Stimulated activated CD4-positive, alpha-beta T cell treated with anti-CD3 and anti-CD28 coated beads, Interleukin-15, amount 100 ng/mL, for 24 hours (primary cell): ENCODE measurements at regions not wholly inside any gene's neighbourhood (a gene's known extent, or its start where the extent isn't known, plus 50 kb on each side); places are given as distances from the start of the nearest gene placed in this dataset.
A peak's percentile ranks its signal among the peaks of the same experiment; 100 is the strongest.

Experiments
- DNase-seq: peaks from one replicate; pipeline ENCODE4 v3.0.0-alpha.2; 2020

DNA sequence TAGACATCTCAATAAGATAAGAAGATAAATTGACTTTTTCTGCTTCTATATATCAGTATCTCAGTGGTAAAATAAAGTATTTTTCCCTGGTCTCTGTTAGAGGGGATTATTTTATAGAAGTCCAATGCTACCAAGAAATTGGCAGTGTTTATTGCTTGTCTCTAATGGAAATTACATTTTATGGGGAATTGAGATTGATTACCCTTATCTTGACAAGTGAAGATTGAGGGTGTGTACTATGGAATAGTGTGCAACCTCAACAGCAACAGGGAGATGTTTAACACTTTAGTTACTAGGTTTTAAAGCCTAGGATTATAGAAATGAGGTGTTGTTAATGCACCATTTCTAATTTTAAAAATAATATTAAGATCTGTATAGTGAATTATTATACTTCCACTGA, 154.8 kb upstream of the ROBO1 start:
- no peak for DNase-seq

DNA sequence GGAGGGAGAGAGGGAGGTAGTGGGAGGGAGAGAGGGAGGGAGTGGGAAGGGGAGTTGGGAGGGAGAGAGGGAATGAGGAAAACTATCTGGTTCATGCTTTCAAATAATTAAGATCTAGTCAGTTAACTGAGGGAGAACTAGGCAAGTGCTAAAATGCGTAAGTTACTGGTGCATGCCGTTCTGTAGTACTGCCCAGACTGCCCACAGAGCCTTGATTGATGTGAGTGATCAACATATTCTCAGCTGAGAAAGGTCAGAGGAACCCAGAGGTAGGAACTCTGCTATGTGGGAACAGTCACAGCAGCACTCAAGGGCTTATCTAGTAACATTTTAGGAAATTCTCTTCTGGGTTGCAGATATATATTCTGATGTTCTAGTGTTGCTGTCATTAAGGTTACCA, 149.8 kb upstream of the ROBO1 start:
- no peak for DNase-seq

DNA sequence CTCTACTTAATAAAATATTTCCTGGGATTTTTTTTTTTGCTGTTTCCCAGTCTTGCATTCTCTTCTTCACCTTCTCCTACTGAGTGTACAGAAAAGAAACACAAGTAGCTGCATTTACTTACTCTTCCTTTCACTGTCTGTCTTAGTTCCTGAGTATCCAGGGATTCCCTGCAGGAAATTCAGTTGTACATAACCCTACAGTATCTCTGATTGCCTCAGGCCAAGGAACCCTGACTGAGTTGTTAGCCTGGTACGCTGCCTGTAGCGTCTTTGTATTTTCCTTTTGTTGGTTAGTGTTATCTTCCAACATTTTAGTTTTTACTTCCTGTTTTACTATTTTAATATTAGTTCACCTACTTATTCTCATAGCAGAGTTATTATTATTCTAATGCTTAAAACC, 142.5 kb upstream of the ROBO1 start:
- DNase-seq: no peak

DNA sequence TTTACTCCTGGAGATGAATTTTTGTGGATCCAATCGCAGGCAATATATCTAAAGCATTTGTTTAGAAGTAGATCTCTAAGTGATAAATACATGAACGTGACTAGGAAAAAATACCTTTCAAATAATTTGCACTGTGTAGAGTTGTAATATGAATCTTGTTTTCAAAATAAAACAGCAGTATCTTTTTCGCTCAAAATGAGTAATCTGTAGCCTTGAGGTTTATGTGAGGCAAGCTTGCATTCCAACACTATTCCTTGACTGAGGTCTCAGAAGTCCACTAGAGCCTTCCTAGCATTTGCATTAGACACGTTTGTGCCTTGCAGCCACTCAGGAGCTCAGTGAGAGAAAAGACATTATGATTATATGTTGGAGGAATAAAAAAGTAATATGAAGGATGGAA, 138.3 kb upstream of the ROBO1 start:
- no peak for DNase-seq

DNA sequence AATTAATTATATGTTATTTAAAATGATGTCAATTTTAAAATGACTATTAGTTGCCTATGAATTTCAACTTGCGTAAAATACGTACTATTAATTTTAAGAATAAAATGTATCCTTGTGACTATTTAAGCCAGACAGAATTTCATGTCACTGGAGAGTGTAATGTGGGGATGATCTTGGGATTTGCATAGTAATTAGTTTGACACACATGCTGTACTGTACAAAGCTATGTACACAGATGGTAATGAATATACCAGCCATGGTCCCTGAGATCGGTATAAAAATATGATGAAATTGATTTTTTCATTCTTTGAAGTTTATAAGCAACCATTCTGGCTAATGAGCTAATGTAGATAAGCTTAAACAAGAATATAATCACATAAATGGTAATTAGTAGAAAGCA, 134.4 kb upstream of the ROBO1 start:
- no peak for DNase-seq

DNA sequence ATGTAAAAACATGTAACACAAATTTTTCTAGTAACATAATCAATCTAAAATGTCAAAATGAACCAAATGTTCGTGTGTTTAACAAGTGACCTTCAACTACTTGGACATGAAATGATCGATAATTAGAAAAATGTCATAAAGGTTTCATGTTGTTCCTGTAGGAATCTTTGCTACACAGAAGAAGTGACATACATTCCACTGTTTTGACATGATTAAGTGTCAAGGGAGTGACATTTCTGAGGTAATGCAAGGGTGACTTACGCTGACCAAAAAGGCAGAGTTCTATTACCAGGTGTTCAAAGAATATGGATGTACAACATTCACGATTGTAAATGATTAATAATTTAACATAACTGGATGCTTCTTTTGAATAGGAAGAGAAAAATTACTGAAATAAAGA, 131.1 kb upstream of the ROBO1 start:
- DNase-seq: no peak

DNA sequence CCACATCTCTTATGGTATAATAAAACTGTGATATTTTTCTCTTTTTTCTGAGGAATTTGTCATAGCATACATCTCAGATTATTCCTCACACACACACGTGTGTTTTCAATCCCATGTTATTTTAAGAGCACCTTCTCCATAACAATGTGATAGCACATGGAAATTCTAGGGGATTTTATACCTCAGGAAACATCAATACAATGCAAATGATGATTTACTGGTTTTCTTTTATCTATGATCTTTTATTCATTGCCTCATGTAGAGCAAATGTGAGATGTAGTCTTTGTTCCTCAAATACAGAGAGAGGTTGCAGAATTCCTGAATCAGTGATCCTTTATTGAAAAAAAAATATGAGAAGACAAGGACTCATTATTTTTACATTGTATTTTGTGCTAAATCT, 128.3 kb upstream of the ROBO1 start:
- no peak for DNase-seq

DNA sequence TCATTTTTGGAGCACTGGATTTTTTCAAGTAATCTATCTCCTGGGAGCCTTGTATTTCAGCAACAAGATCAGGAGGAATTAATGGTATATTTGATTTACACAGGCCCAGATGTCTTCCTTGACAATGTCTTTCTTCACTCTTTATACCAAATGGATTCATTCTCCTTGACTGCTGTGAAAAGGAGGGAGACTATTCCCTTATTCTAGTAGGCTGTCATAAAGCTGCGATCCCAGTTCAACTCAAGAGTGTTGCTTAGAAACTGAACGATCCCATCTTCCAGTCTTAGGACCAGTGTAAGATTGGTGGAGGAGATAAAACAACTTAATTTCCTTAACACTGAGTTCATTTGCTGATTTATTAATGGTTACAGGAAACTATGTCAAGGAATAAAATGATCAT, 119.4 kb upstream of the ROBO1 start:
- DNase-seq: no peak

DNA sequence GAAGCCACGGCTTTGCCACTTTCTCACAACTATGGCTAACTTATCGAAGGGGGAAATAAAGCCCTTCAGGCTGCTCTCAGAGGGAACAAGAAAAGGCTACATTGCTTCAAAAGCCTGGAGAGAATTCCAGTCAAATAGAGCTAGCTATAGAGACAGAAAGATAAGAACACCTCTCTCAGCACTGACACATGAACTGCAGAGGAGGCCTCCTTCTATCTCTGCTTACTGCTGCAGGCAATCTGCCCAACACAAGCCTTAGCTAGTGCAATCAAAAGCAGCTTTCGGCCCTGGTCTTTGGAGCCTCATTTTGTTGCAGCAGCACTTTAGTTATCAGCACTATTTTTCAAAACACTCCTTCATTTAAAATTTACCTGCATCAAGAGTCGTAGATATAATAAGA, 118.4 kb upstream of the ROBO1 start:
- DNase-seq: no peak

DNA sequence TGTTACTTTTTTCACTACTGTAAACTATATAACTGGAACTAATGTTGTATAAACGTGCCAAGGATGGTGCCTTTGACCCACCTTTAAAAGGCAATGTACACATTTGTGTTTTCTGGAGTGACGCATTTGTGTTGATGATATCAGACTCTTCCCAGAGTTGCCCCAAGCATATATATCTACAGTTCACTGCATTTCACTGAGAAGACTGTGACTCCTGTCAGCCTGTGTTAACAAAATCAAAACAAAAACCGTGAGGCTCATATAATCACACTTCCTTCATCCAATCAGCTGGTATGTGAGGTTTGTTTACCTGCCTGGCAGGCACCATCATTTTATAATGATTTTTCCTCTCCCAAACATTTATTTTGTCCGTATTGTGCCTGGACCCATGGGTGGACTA, 117.6 kb upstream of the ROBO1 start:
- no peak for DNase-seq

DNA sequence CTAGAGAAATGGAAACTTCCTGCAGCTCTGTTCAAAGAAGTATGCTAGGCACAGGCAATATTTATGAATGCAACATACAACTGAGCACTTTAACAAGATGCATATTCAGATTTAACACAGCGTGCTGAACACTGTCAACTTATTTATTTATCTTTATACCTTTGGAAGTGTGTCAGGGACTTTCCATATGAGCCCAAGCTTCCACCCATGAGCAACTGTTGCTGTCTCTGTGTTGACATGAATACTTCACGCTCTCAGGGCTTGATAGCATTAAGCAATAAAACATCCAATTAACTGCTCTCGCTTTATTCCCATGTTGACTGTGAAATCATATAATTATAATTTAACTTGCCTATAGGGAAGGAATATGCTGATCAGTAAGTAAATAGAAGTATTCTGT, 116.6 kb upstream of the ROBO1 start:
- DNase-seq: no peak

DNA sequence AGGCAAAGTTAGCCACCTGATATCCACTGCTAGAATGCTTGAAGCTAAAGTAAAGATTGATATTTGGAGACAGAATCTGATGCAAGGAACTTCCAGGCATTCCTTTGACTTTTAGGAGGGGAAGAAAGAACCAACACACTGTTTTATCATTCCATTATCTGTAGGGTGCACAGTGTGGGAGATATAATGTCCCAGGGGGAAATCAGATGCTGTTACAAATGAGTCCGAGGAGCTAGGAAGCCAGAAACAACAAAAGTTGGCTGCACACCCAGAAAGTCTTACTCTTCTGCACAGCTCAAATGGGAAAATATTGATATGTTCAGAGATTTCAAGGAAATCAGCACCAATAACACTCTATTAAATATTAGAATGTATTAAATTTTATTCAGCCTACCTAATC, 113.6 kb upstream of the ROBO1 start:
- DNase-seq: no peak

DNA sequence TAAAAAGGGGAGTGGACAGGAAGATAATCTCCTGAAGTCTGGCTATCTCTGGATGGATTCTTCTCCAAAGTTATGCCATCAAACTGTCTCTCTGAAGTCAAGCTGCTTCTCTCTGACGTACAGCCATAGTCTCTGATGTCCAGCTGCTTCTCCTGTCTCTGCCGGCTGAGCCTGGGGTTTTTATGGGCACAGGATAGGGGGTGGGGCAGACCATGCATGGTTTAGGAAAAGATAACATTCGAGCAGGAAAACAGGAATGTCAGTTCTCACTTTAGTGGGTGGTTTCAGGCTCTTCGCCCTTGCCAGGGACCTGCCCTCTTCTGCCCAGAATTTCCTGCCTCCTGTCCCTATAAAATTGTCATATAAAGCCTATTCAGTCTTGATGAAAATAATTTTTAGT, 110.9 kb upstream of the ROBO1 start:
- DNase-seq: no peak

DNA sequence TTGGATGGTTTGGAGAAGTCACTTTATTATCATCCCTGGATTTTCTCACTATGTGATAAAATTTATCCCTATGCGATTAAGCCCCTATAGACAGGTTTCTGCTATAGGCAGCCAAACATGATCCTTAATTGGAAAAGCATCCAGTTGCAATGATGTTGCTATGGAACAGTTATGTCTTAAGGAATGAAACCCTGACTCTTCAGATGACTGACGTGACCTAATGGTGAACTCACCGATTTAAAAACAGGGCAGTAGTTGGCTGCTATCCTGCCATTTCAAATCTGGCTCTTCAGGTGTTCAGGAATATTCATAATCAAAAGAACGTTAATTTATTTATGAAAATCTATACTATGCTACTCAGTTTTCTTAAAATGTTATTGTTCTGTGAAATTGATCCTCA, 106.8 kb upstream of the ROBO1 start:
- DNase-seq: no peak

DNA sequence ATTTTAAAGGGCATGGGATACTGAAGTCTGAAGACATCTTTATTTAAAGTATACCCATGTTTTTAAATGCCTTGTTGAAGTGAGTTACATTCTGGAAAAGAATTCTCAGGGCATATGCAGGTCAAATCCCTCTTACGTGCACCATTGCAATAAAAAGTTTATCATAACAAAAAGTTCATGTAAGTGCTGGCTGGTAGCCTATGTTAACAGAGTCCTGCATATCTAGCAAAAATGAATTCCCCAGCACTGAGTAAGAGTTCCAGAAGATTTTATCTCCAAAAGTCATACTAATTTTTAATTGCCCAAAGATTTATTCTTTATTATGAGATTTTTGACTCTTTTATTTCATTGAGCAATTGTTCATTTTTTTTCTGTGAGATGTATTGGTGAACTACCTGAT, 104.7 kb upstream of the ROBO1 start:
- no peak for DNase-seq

DNA sequence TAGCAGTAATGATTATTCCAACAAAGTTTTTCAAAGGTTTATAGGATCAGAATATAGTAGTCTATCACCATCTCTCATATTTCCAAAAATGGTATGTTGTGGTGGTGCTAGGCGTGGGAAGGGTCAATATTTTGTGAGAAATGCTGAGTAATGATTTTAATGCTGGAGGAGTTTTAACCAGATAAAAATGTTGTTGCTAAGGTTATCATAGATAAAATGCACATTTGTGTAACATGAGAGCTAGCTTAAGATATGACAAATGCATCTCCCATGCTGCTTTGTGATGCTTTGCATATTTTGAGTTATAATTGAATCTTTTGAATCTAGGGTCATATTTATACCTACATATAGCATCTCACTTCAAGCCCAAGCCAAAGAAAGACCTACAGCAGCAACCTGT, 103.9 kb upstream of the ROBO1 start:
- DNase-seq: no peak

DNA sequence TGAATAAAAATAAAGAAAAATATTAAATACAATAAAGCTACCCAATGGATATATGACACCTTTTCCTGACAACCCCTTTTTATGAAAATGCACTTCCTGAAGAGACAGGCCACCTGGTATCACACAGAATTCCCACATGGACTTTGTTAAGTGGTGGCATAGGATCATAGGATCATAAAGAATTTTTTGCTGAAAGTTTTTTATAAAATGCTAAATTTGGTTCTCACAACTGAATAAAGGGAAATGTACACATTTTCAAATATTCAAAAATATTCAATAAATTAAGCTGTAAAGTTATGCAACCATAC, 102.5 kb upstream of the ROBO1 start:
- DNase-seq: no peak

DNA sequence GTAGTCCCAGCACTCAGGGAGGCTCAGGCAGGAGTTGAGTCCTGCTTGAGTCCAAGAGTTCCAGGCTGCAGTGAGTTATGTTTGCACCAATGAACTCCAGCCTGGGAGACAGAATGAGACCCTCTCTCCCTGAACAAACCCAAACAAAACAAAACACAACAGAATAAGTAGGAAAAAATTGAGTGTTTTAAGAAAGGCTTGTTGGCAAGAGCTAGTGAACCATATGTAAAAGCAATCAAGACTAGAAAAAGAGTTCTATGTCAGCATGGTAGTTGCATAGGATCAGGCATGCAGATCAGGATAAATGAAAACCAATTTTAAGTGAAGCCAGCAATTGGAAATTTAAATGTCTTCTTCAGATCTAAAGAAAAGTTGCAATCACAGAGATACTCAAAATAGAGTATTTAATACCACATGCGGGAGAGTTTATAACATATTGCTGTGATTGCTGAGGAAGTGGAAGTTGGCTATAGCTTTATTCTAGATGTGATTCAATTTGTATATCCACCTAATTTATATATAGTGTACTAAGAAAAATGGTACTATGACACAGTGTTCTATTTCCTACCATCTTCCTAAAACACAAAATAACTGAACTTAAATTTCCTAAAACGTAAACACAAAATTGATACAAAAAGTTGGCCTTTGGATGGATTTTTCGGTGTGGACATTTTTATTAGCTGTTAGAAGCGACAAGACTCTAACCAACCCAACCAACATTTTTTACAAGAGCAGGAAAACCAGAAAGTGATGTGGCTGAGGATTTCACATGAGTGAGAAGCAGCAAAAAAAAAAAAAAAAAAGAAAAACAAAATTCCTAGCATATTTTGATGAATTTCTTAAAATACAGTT, 101.9 kb upstream of the ROBO1 start:
- DNase-seq: no peak

DNA sequence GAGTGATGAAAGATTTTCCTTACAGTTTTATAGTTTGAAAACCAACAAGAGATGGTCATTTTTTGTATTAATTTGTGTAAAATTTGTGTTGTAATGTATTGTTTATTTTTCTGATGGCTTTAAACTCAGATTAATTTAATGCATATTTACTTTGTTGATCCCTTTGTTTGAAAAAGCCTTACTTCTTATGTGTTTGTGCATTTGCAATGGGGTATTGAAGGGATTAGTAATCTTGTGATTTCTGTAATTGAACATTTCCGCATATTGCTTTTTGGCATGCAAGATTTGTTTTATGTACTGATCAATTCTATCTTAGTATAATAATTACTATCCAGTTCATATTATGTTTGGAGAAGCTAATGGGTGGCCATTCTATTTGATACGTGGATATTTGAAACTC, 98.4 kb upstream of the ROBO1 start:
- no peak for DNase-seq

DNA sequence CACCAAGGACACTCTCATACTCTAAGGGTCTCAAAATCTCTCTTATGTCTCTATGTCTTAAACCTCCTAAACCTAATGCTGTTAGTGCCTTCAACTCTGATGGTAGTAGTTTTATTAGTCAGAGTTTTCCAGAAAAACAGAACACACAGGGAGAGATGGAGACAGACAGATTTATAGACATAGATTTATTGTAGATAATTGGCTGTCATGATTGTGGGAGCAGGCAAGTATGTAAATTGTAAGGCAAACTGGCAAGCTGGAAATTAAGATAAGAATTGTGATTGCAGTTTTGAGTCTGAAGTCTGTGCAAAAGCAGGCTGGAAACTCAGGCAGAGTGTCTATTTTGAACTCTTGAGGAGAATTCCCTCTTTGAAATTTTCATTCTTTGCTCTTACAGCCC, 96.3 kb upstream of the ROBO1 start:
- no peak for DNase-seq

DNA sequence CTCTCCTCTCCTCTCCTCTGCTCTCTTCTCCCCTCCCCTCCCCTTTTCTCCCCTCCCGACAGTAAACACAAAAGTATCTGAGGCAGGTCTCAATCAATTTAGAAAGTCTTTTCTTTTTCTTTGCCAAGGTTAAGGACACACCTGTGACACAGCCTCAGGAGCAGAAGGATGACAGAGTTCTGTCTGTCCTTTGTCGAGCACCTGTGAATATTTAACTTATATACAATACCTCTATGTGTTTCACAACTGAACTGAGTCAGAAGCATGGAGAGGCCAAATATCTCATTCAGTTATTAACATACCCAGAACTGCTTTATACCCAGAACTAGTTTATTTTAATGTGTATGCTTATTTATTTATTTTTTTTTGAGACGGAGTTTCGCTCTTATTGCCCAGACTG, 81.1 kb upstream of the ROBO1 start:
- no peak for DNase-seq

DNA sequence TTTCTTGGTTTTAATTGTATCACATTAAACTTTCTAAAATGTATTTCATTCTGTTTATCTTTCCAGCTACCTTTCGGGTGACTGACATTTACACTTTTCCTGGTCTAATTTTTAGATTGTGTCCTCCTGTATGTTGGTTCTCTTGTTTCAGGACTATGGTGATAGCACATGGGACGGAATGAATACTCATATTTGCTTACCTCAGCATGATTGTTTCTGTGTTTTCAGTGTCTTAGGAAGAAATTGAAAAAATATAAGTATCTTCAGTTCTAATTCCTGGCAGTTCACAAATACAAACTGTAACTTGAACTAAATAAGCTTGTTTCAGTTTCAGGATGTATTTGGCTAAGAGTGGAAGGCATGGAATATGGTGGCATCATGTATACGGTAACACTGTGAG, 80.1 kb upstream of the ROBO1 start:
- DNase-seq: no peak

DNA sequence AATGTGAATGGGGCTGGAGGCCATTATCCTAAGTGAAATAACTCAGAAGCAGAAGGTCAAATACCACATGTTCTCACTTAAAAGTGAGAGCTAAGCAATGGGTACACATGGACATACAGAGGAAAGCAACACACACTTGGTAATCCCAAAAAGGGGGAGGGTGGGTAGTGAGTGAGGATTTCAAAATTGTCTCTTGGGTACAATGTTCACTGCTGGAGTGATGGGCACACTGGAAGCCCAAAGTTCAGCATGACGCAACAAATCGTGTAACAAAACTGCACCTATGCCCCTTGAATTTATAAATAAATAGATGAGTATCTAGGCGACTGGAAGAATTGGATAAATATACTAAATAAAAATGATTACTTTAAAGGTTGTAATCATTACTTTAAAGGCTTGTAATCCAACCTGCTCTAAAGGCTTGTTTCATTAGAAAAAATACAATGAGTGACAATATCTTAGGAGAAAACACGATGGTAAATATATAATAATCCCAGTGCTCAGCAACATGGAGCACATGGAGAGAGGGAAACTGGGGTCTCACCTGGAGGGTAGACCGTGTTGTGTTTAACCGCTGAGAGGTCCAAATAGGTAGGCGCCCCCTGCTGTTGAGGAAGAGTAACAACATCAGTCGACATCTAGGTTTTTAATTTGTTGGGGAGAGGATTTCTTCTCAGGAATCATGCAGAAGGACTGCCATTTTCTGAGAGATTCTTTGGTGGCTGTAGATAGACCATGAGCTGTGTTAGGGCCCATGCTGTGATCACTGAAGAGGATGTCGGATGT, 78.5 kb upstream of the ROBO1 start:
- peak; percentile 3 for DNase-seq

DNA sequence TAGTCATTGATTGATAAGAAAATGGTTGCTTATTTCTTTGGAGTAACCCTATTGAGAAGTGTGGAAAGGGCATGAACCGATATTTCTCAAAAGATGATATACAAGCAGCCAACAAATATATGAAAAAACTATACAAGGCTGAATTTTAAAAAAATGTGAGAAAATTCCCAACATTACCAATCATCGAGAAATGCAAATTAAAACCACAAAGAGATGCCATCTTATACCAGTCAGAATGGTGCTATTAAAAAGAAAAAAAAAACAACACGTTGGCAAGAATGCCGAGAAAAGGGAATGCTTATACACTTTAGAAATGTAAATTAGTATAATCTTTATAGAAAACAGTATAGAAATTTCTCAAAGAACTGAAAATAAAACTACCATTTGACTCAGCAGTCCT, 77.7 kb upstream of the ROBO1 start:
- no peak for DNase-seq

DNA sequence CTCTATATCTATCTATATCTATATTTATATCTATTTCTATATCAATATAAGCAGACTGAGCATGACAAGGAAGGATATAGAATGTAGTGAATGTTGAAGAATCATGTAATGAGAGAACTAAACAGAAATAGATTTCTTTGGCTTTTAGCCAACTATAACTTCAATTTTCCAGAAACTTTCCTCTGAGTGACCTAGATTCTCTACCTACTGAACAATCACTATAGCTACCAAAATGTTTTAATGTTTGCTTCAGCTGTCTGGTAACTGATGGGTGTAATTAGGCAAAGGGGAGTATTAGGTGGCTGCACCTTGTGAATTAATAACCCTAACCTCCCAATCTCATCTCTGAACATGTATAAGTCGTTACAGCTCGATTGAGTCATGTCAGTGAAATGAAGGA, 76.4 kb upstream of the ROBO1 start:
- DNase-seq: no peak
